IMR-90 (cell line): ENCODE measurements at regions not wholly inside any gene's neighbourhood (a gene's known extent, or its start where the extent isn't known, plus 50 kb on each side); places are given as distances from the start of the nearest gene placed in this dataset.

Source experiments
- ATAC-seq: fragments of 200-7000 bp; cut with Tn5 transposase; 2 replicates; pipeline ENCODE4 v1.9.1; 2020; ENCODE audit warnings: low read depth, mild to moderate bottlenecking, moderate library complexity
- BruUV-seq: library from RNA; stranded (reverse); fragments of 400-500 nt; replicated peaks from 2 replicates; lab custom pipeline; 2021; lab: Mats Ljungman, UMichigan
- CTCF ChIA-PET: fragments of 300-600 bp; formaldehyde crosslinking; extraction: SDS; loops from one replicate; lab custom pipeline; 2021; ENCODE audit warnings: antibody characterized with exemption; lab: Yijun Ruan, JAX
- POLR2A ChIA-PET: fragments of 300-600 bp; sonication (Branson Sonifier 250); formaldehyde crosslinking; loops from one replicate; lab custom pipeline; 2022; ENCODE audit warnings: antibody characterized with exemption; ENCODE audit not compliant: unreplicated experiment; lab: Charles Lee
- DNase-seq: peaks from one replicate; pipeline ENCODE4 v3.0.0; 2013
- H2AFZ ChIP-seq: replicated peaks from 2 replicates; pipeline ENCODE3; 2013; ENCODE audit warnings: low read length, mild to moderate bottlenecking; ENCODE audit not compliant: poor library complexity
- H2AK5ac ChIP-seq: 2 replicates; pipeline ENCODE4 v1.6.1; 2013; ENCODE audit warnings: low read depth, low read length, inconsistent platforms
- H2AK9ac ChIP-seq: replicated peaks from 2 replicates; pipeline ENCODE3; 2013; ENCODE audit warnings: mild to moderate bottlenecking, low read depth, low read length, moderate library complexity; ENCODE audit not compliant: poor library complexity
- H2BK120ac ChIP-seq: 2 replicates; pipeline ENCODE4 v1.6.1; 2013; ENCODE audit warnings: low read depth, low read length, inconsistent platforms
- H2BK15ac ChIP-seq: 3 replicates; pipeline ENCODE4 v1.6.1; 2013; ENCODE audit warnings: low read depth, low read length, inconsistent platforms
- H2BK20ac ChIP-seq: 2 replicates; pipeline ENCODE4 v1.6.1; 2013; ENCODE audit warnings: low read depth, mild to moderate bottlenecking, inconsistent platforms, low read length, moderate library complexity
- H2BK5ac ChIP-seq: 2 replicates; pipeline ENCODE4 v1.6.1; 2013; ENCODE audit warnings: mild to moderate bottlenecking, low read depth, low read length, inconsistent platforms; ENCODE audit not compliant: poor library complexity, severe bottlenecking
- H3K14ac ChIP-seq: replicated peaks from 2 replicates; pipeline ENCODE4 v1.6.1; 2013; ENCODE audit warnings: low read depth, low read length, inconsistent platforms
- H3K18ac ChIP-seq: 2 replicates; pipeline ENCODE4 v1.6.1; 2013; ENCODE audit warnings: low read depth, low read length, control low read depth
- H3K23ac ChIP-seq: 2 replicates; pipeline ENCODE4 v1.6.1; 2013; ENCODE audit warnings: low read depth, low read length, inconsistent platforms
- H3K27ac ChIP-seq: 2 replicates; pipeline ENCODE4 v1.5.1; 2013; ENCODE audit warnings: mild to moderate bottlenecking, control low read depth, low read length; ENCODE audit not compliant: insufficient read depth
- H3K27me3 ChIP-seq: 2 replicates; pipeline ENCODE4 v1.6.1; 2013; ENCODE audit warnings: low read length; ENCODE audit not compliant: control insufficient read depth, insufficient read depth
- H3K36me3 ChIP-seq: 2 replicates; pipeline ENCODE4 v1.6.1; 2013; ENCODE audit warnings: low read length, mixed read lengths; ENCODE audit not compliant: control insufficient read depth, insufficient read depth
- H3K4ac ChIP-seq: 2 replicates; pipeline ENCODE4 v1.6.1; 2013; ENCODE audit warnings: low read depth, low read length, inconsistent platforms
- H3K4me1 ChIP-seq: 2 replicates; pipeline ENCODE4 v1.6.1; 2013; ENCODE audit warnings: low read length, mixed read lengths; ENCODE audit not compliant: control insufficient read depth, insufficient read depth
- H3K4me2 ChIP-seq: 2 replicates; pipeline ENCODE4 v1.6.1; 2013; ENCODE audit warnings: low read depth, mild to moderate bottlenecking, control low read depth, low read length, moderate library complexity
- H3K4me3 ChIP-seq: 2 replicates; pipeline ENCODE4 v1.5.1; 2013; ENCODE audit warnings: low read depth, mild to moderate bottlenecking, control low read depth, low read length, moderate library complexity; ENCODE audit not compliant: insufficient read depth
- H3K56ac ChIP-seq: 2 replicates; pipeline ENCODE4 v1.6.1; 2013; ENCODE audit warnings: low read length, inconsistent platforms; ENCODE audit not compliant: insufficient read depth; ENCODE audit errors: extremely low read depth
- H3K79me1 ChIP-seq, 2 experiments: 2 replicates each; pipeline ENCODE4 v1.6.1; 2013; ENCODE audit warnings: low read length in 2 of 2, inconsistent platforms in 1 of 2, low read depth in 1 of 2
- H3K9ac ChIP-seq: 2 replicates; pipeline ENCODE4 v1.6.1; 2013; ENCODE audit warnings: low read depth, low read length, control low read depth
- H3K9me1 ChIP-seq: 2 replicates; pipeline ENCODE4 v1.6.1; 2013; ENCODE audit warnings: low read length, inconsistent platforms; ENCODE audit not compliant: insufficient read depth
- H3K9me3 ChIP-seq: 2 replicates; pipeline ENCODE4 v1.6.1; 2013; ENCODE audit warnings: low read length; ENCODE audit not compliant: control insufficient read depth, insufficient read depth
- H4K20me1 ChIP-seq: 2 replicates; pipeline ENCODE4 v1.6.1; 2013; ENCODE audit warnings: low read length, inconsistent platforms; ENCODE audit not compliant: insufficient read depth
- H4K5ac ChIP-seq: 2 replicates; pipeline ENCODE4 v1.6.1; 2013; ENCODE audit warnings: mild to moderate bottlenecking, low read depth, low read length, control low read depth
- H4K8ac ChIP-seq, 2 experiments: 2 replicates each; pipeline ENCODE4 v1.6.1; 2013; ENCODE audit warnings: low read depth in 2 of 2, low read length in 2 of 2, control low read depth in 1 of 2, inconsistent platforms in 1 of 2
- H4K91ac ChIP-seq: 2 replicates; pipeline ENCODE4 v1.6.1; 2013; ENCODE audit warnings: low read depth, low read length, inconsistent platforms; ENCODE audit not compliant: insufficient read depth
- BHLHE40 ChIP-seq: fragments of 150-350 bp; IDR thresholded peaks from 2 replicates; pipeline ENCODE4 v1.6.1; 2016; ENCODE audit warnings: mild to moderate bottlenecking, low read depth, low read length
- CEBPB ChIP-seq: IDR thresholded peaks from 2 replicates; pipeline ENCODE4 v1.6.1; 2012; ENCODE audit warnings: low read depth, low read length, improper control_type of control experiment
- CHD1 ChIP-seq: IDR thresholded peaks from 2 replicates; pipeline ENCODE4 v1.6.1; 2012; ENCODE audit warnings: low read depth, low read length, improper control_type of control experiment
- FOS ChIP-seq: fragments of 150-350 bp; IDR thresholded peaks from 2 replicates; pipeline ENCODE4 v1.6.1; 2016; ENCODE audit warnings: low read depth, low read length
- MAFK ChIP-seq: IDR thresholded peaks from 2 replicates; pipeline ENCODE4 v1.6.1; 2012; ENCODE audit warnings: low read depth, low read length, improper control_type of control experiment
- MAZ ChIP-seq: IDR thresholded peaks from 2 replicates; pipeline ENCODE4 v1.6.1; 2012; ENCODE audit warnings: low read depth, mild to moderate bottlenecking, low read length, improper control_type of control experiment, moderate library complexity, borderline replicate concordance
- MXI1 ChIP-seq: IDR thresholded peaks from 2 replicates; pipeline ENCODE4 v1.6.1; 2012; ENCODE audit warnings: low read depth, mild to moderate bottlenecking, low read length, moderate library complexity, borderline replicate concordance
- NFE2L2 ChIP-seq: fragments of 150-350 bp; IDR thresholded peaks from 2 replicates; pipeline ENCODE4 v1.6.1; 2016; ENCODE audit warnings: low read depth, mild to moderate bottlenecking, low read length
- POLR2A ChIP-seq: IDR thresholded peaks from 2 replicates; pipeline ENCODE4 v1.6.1; 2012; ENCODE audit warnings: mild to moderate bottlenecking, low read depth, low read length
- RAD21 ChIP-seq: IDR thresholded peaks from 2 replicates; pipeline ENCODE4 v1.6.1; 2012; ENCODE audit warnings: low read length, improper control_type of control experiment
- RCOR1 ChIP-seq: IDR thresholded peaks from 2 replicates; pipeline ENCODE4 v1.6.1; 2012; ENCODE audit warnings: mild to moderate bottlenecking, low read length, improper control_type of control experiment; ENCODE audit not compliant: insufficient replicate concordance
- RFX5 ChIP-seq: IDR thresholded peaks from 2 replicates; pipeline ENCODE4 v1.8.0; 2012; ENCODE audit warnings: low read depth, mild to moderate bottlenecking, low read length, moderate library complexity
- SMC3 ChIP-seq: fragments of 150-350 bp; IDR thresholded peaks from 2 replicates; pipeline ENCODE4 v1.6.1; 2016; ENCODE audit warnings: low read depth, mild to moderate bottlenecking, antibody characterized with exemption, low read length, moderate library complexity
- WGBS, 2 experiments: methylation state at CpG; one replicate each; pipeline versions ENCODE4 v1.1.5 to v1.1.7; 2013; ENCODE audit warnings: missing lambda C conversion rate in 2 of 2; ENCODE audit not compliant: insufficient read length in 1 of 2; ENCODE audit errors: extremely low coverage in 2 of 2; 5-methylcytosine and 5-hydroxymethylcytosine counted together
- dilution Hi-C: fragments of 300-500 bp; cut with HindIII; formaldehyde crosslinking; loops from one replicate; pipeline ENCODE4 v1.14.3; 2018; ENCODE audit warnings: low sequenced_read_pairs; ENCODE audit not compliant: unreplicated experiment
- in situ Hi-C: fragments of 300-500 bp; cut with MboI; formaldehyde crosslinking; loops from 3 replicates; pipeline ENCODE4 v1.14.3; 2019; ENCODE audit warnings: low sequenced_read_pairs, inconsistent platforms, mixed read lengths
- intact Hi-C: fragments of 100-400 bp; cut with micrococcal nuclease; formaldehyde crosslinking; loops from 2 replicates; pipeline ENCODE4 v1.10.0; 2022
- TF ChIP-seq, protein P1 (sequence below): fragments of 150-350 bp; IDR thresholded peaks from 2 replicates; pipeline ENCODE4 v1.6.1; 2016; ENCODE audit warnings: low read depth, mild to moderate bottlenecking, low read length, moderate library complexity, borderline replicate concordance
- TF ChIP-seq, protein P2 (sequence below): conservative IDR thresholded peaks from 2 replicates; pipeline ENCODE4 v1.5.1; 2012; ENCODE audit warnings: mild to moderate bottlenecking, low read depth, low read length, improper control_type of control experiment
- TF ChIP-seq, protein P3 (sequence below): fragments of 150-350 bp; IDR thresholded peaks from 2 replicates; pipeline ENCODE4 v1.6.1; 2017; ENCODE audit warnings: mild to moderate bottlenecking, antibody characterized with exemption, low read length, low read depth

DNA sequence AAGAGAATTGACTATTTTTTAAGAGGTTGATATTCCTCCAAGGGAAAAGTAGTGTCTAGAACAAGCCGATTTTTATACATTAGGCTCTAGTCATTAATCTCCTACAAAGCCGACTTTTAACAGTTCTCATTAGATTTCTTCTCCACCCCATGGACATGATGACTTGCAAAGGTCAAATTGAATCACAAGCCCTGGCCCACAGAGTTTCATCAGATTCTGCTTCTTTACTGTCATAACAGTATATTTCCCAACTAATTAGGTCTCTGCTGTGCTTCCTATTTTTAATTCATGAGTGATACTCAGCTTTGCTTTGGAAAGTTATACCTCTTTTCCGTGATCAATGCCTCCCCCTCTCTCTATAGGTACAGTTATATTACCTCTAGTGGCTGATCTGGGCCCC, 90.6 kb upstream of the ADGRB3 start:
- peaks cover 2% of the 10 kb centered on the region; the same call in 1 of the 2 replicates for H3K9me3 ChIP-seq
- intact Hi-C loops = no loop called here
- no peak overlapping the region for H2AK5ac ChIP-seq
- H4K8ac ChIP-seq = no peak overlapping the region
- no peak overlapping the region for H4K91ac ChIP-seq
- H3K36me3 ChIP-seq = no peaks in the 10 kb centered on the region
- in situ Hi-C loops = no loop called here
- H4K20me1 ChIP-seq = no peaks in the 10 kb centered on the region
- no peak overlapping the region for H3K4me3 ChIP-seq
- POLR2A ChIA-PET = no interaction called here
- BruUV-seq = no TSS peak
- no peak overlapping the region for H3K9ac ChIP-seq
- no peak overlapping the region for H3K56ac ChIP-seq
- H3K27ac ChIP-seq = no peak overlapping the region
- TF ChIP-seq MAFK (no peak), SMC3 (no peak), POLR2A (no peak), MAZ (no peak), NFE2L2 (no peak), RCOR1 (no peak), CEBPB (no peak), FOS (no peak), BHLHE40 (no peak), MXI1 (no peak), RFX5 (no peak), RAD21 (no peak), CHD1 (no peak)
- TF ChIP-seq, protein P1, sequence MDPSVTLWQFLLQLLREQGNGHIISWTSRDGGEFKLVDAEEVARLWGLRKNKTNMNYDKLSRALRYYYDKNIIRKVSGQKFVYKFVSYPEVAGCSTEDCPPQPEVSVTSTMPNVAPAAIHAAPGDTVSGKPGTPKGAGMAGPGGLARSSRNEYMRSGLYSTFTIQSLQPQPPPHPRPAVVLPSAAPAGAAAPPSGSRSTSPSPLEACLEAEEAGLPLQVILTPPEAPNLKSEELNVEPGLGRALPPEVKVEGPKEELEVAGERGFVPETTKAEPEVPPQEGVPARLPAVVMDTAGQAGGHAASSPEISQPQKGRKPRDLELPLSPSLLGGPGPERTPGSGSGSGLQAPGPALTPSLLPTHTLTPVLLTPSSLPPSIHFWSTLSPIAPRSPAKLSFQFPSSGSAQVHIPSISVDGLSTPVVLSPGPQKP = no peak
- TF ChIP-seq, protein P2, sequence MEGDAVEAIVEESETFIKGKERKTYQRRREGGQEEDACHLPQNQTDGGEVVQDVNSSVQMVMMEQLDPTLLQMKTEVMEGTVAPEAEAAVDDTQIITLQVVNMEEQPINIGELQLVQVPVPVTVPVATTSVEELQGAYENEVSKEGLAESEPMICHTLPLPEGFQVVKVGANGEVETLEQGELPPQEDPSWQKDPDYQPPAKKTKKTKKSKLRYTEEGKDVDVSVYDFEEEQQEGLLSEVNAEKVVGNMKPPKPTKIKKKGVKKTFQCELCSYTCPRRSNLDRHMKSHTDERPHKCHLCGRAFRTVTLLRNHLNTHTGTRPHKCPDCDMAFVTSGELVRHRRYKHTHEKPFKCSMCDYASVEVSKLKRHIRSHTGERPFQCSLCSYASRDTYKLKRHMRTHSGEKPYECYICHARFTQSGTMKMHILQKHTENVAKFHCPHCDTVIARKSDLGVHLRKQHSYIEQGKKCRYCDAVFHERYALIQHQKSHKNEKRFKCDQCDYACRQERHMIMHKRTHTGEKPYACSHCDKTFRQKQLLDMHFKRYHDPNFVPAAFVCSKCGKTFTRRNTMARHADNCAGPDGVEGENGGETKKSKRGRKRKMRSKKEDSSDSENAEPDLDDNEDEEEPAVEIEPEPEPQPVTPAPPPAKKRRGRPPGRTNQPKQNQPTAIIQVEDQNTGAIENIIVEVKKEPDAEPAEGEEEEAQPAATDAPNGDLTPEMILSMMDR = no peak
- TF ChIP-seq, protein P3, sequence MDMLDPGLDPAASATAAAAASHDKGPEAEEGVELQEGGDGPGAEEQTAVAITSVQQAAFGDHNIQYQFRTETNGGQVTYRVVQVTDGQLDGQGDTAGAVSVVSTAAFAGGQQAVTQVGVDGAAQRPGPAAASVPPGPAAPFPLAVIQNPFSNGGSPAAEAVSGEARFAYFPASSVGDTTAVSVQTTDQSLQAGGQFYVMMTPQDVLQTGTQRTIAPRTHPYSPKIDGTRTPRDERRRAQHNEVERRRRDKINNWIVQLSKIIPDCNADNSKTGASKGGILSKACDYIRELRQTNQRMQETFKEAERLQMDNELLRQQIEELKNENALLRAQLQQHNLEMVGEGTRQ = no peak
- H3K23ac ChIP-seq = no peak overlapping the region
- H2AFZ ChIP-seq = no peak overlapping the region
- H3K27me3 ChIP-seq = no peaks in the 10 kb centered on the region
- H2AK9ac ChIP-seq = no peak overlapping the region
- H4K5ac ChIP-seq = no peak overlapping the region
- no peak overlapping the region for H2BK120ac ChIP-seq
- no peak overlapping the region for H2BK20ac ChIP-seq
- DNase-seq (no peak), ATAC-seq (no peak)
- H3K4me2 ChIP-seq = no peak overlapping the region
- 0% methylated on average over 1 of the region's 3 CpGs; no CpG with 5 or more reads in 1 of the 2 experiments for WGBS, 2 experiments
- H3K4ac ChIP-seq = no peak overlapping the region
- CTCF ChIA-PET = no interaction called here
- no peaks in the 10 kb centered on the region for H3K9me1 ChIP-seq
- H3K79me1 ChIP-seq = no peaks in the 10 kb centered on the region
- no peak overlapping the region for H2BK15ac ChIP-seq
- H3K4me1 ChIP-seq = no peaks in the 10 kb centered on the region
- no peak overlapping the region for H3K14ac ChIP-seq
- H2BK5ac ChIP-seq = no peak overlapping the region
- no peak overlapping the region for H3K18ac ChIP-seq
- dilution Hi-C loops = no loop called here
